K562 (cell line): ENCODE measurements at regions not wholly inside any gene's neighbourhood (a gene's known extent, or its start where the extent isn't known, plus 50 kb on each side); places are given as distances from the start of the nearest gene placed in this dataset.

ENCODE experiments used
- CTCF ChIP-seq, 3 experiments: IDR thresholded peaks in 2 of 3; conservative IDR thresholded peaks in 1 of 3; 2 replicates each; pipeline ENCODE4 v1.5.1; 2011 to 2012; ENCODE audit warnings: low read length in 3 of 3, mild to moderate bottlenecking in 3 of 3, control low read depth in 2 of 3, improper control_type of control experiment in 1 of 3, inconsistent platforms in 1 of 3, low read depth in 1 of 3, mixed read lengths in 1 of 3, moderate library complexity in 1 of 3; ENCODE audit not compliant: insufficient read depth in 2 of 3
- IFI16 ChIP-seq: fragments of 250-450 bp; sonication (Bioruptor Pico); IDR thresholded peaks from 2 replicates; pipeline ENCODE4 v2.1.2; 2022; ENCODE audit warnings: mild to moderate bottlenecking, inconsistent platforms
- LEF1 ChIP-seq: fragments of 450-650 bp; IDR thresholded peaks from 2 replicates; pipeline ENCODE4 v1.6.1; 2016; ENCODE audit warnings: mild to moderate bottlenecking
- SIX5 ChIP-seq, 2 experiments: IDR thresholded peaks; 2 replicates each; pipeline ENCODE4 v1.6.1; 2011; ENCODE audit warnings: low read length in 2 of 2, borderline replicate concordance in 1 of 2, low read depth in 1 of 2, mild to moderate bottlenecking in 1 of 2, moderate library complexity in 1 of 2; ENCODE audit not compliant: insufficient read depth in 1 of 2
- ZSCAN32 ChIP-seq: fragments of 450-650 bp; formaldehyde crosslinking; IDR thresholded peaks from 2 replicates; pipeline ENCODE4 v1.4.0; 2020; ENCODE audit warnings: mild to moderate bottlenecking, moderate library complexity

GRCh38 chr19:28427376-28428083, 785.4 kb downstream of the UQCRFS1 start:
- TF ChIP-seq SIX5 (IDR thresholded peaks at IDR 0.05; ENCODE audit: borderline replicate concordance in 1 of 2, insufficient read depth in 1 of 2, low read depth in 1 of 2, low read length in 2 of 2): no peak
- no peak for TF ChIP-seq LEF1
- no peak for TF ChIP-seq CTCF (IDR thresholded peaks at IDR 0.05 in 2 of 3, conservative IDR thresholded peaks at IDR 0.05 in 1 of 3; ENCODE audit: insufficient read depth in 2 of 3, low read depth in 1 of 3, low read length in 3 of 3)
- no peak for TF ChIP-seq IFI16 (CRISPR knock-in tag)
- TF ChIP-seq ZSCAN32 (CRISPR knock-in tag): no peak
